Ecto neural progenitor cell (in vitro differentiated cells): ENCODE measurements at regions not wholly inside any gene's neighbourhood (a gene's known extent, or its start where the extent isn't known, plus 50 kb on each side); places are given as distances from the start of the nearest gene placed in this dataset.

Experiments used
- DNase-seq: peaks from one replicate; pipeline ENCODE4 v3.0.0-alpha.2; 2018; ENCODE audit warnings: low spot score

GRCh38 chr5:114153833-114154232, 208.0 kb upstream of the KCNN2 start:
- DNase-seq: no peak

- no peak for DNase-seq
Observed at GRCh38 chr5:114166081-114166480, 195.8 kb upstream of the KCNN2 start.

GRCh38 chr5:114174131-114174530, 187.7 kb upstream of the KCNN2 start:
- DNase-seq: no peak

GRCh38 chr5:114174837-114175236, 187.0 kb upstream of the KCNN2 start:
- no peak for DNase-seq

GRCh38 chr5:114176356-114176755, 185.5 kb upstream of the KCNN2 start:
- DNase-seq: no peak

- DNase-seq: no peak
Observed at GRCh38 chr5:114179134-114179533, 182.7 kb upstream of the KCNN2 start.

- no peak for DNase-seq
Observed at GRCh38 chr5:114184006-114184405, 177.9 kb upstream of the KCNN2 start.

- DNase-seq: no peak
Observed at GRCh38 chr5:114185274-114185673, 176.6 kb upstream of the KCNN2 start.

GRCh38 chr5:114191441-114191840, 170.4 kb upstream of the KCNN2 start:
- DNase-seq: no peak

- DNase-seq: no peak
Observed at GRCh38 chr5:114192108-114192507, 169.8 kb upstream of the KCNN2 start.

GRCh38 chr5:114201332-114201731, 160.5 kb upstream of the KCNN2 start:
- no peak for DNase-seq

GRCh38 chr5:114204923-114205322, 156.9 kb upstream of the KCNN2 start:
- no peak for DNase-seq

- DNase-seq: no peak
Observed at GRCh38 chr5:114206640-114207039, 155.2 kb upstream of the KCNN2 start.

GRCh38 chr5:114207615-114208014, 154.3 kb upstream of the KCNN2 start:
- DNase-seq: no peak

GRCh38 chr5:114208120-114208519, 153.8 kb upstream of the KCNN2 start:
- DNase-seq: no peak

- no peak for DNase-seq
Observed at GRCh38 chr5:114208588-114208987, 153.3 kb upstream of the KCNN2 start.

GRCh38 chr5:114210662-114211061, 151.2 kb upstream of the KCNN2 start:
- no peak for DNase-seq

GRCh38 chr5:114221807-114222206, 140.1 kb upstream of the KCNN2 start:
- DNase-seq: no peak

GRCh38 chr5:114223866-114224265, 138.0 kb upstream of the KCNN2 start:
- no peak for DNase-seq

GRCh38 chr5:114237766-114238165, 124.1 kb upstream of the KCNN2 start:
- no peak for DNase-seq

- no peak for DNase-seq
Observed at GRCh38 chr5:114238771-114239313, 123.0 kb upstream of the KCNN2 start.

GRCh38 chr5:114243281-114243971, 118.4 kb upstream of the KCNN2 start:
- DNase-seq: no peak

- no peak for DNase-seq
Observed at GRCh38 chr5:114243972-114244317, 117.9 kb upstream of the KCNN2 start.

GRCh38 chr5:114249823-114250222, 112.0 kb upstream of the KCNN2 start:
- no peak for DNase-seq
